B cell (primary cell): ENCODE measurements at regions not wholly inside any gene's neighbourhood (a gene's known extent, or its start where the extent isn't known, plus 50 kb on each side); places are given as distances from the start of the nearest gene placed in this dataset.

Experiments
- CTCF ChIP-seq: fragments of 200-600 bp; IDR thresholded peaks from one replicate; pipeline ENCODE4 v1.8.0; 2022; ENCODE audit warnings: antibody characterized with exemption, mild to moderate bottlenecking
- EZH2 ChIP-seq: IDR thresholded peaks from 2 replicates; pipeline ENCODE4 v1.6.1; 2012; ENCODE audit warnings: borderline replicate concordance, low read depth, mild to moderate bottlenecking, moderate library complexity, low read length; ENCODE audit not compliant: insufficient read depth, poor library complexity, severe bottlenecking

GRCh38 chr21:15999741-16000140 is 270.0 kb downstream of the USP25 start:
- no peak for TF ChIP-seq CTCF
- no peak for TF ChIP-seq EZH2
